WTC11 (cell line): ENCODE measurements at regions not wholly inside any gene's neighbourhood (a gene's known extent, or its start where the extent isn't known, plus 50 kb on each side); places are given as distances from the start of the nearest gene placed in this dataset.

Experiments
- CREB1 ChIP-seq: sonication (generic); formaldehyde crosslinking; IDR thresholded peaks from 2 replicates; pipeline ENCODE4 v1.8.0; 2023; ENCODE audit warnings: mild to moderate bottlenecking, missing genetic modification reagents
- NR1H2 ChIP-seq: sonication (generic); formaldehyde crosslinking; IDR thresholded peaks from 2 replicates; pipeline ENCODE4 v1.9.0; 2021; ENCODE audit warnings: mild to moderate bottlenecking, moderate library complexity, missing genetic modification reagents
- SMAD3 ChIP-seq: sonication (generic); formaldehyde crosslinking; IDR thresholded peaks from 2 replicates; pipeline ENCODE4 v1.8.0; 2022; ENCODE audit warnings: missing genetic modification reagents, mild to moderate bottlenecking, borderline replicate concordance
- ZNF219 ChIP-seq: sonication (generic); formaldehyde crosslinking; IDR thresholded peaks from 2 replicates; pipeline ENCODE4 v1.8.0; 2023; ENCODE audit warnings: missing genetic modification reagents, mild to moderate bottlenecking, borderline replicate concordance
- TF ChIP-seq, protein P1 (sequence below): fragments of 200-600 bp; IDR thresholded peaks from 2 replicates; pipeline ENCODE4 v1.8.0; 2022; ENCODE audit warnings: antibody characterized with exemption
- TF ChIP-seq, protein P2 (sequence below): sonication (generic); formaldehyde crosslinking; IDR thresholded peaks from 2 replicates; pipeline ENCODE4 v1.8.0; 2022; ENCODE audit warnings: mild to moderate bottlenecking, missing genetic modification reagents
- TF ChIP-seq, protein P3 (sequence below): sonication (generic); formaldehyde crosslinking; IDR thresholded peaks from 2 replicates; pipeline ENCODE4 v1.8.1; 2022; ENCODE audit warnings: missing genetic modification reagents, borderline replicate concordance
- TF ChIP-seq, protein P4 (sequence below): sonication (generic); formaldehyde crosslinking; IDR thresholded peaks from 2 replicates; pipeline ENCODE4 v1.8.0; 2023; ENCODE audit warnings: missing genetic modification reagents, mild to moderate bottlenecking, borderline replicate concordance
- TF ChIP-seq, protein P5 (sequence below): sonication (generic); formaldehyde crosslinking; IDR thresholded peaks from 2 replicates; pipeline ENCODE4 v1.8.1; 2023; ENCODE audit warnings: mild to moderate bottlenecking, missing genetic modification reagents, borderline replicate concordance

DNA sequence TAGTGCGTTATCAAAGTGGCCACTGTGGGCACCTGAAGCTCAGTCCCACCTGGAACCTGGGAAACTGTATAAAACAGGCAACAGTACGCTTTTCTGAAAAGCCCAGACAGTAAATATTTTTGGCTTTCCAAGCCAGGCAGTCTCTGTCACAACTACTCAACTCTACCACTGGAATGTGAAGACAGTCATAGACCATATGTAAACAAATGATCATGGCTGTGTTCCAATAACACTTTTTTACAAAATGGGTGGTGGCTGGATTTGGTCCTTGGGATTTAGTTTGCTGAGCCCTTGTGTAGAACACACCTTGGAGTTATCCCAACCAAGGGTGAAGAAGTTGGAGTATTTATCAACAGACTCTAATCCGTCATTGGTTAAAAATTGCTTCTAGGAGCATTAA is 259.9 kb downstream of the SKIDA1 start:
- TF ChIP-seq CREB1 (CRISPR knock-in tag) (no peak), NR1H2 (CRISPR knock-in tag) (no peak), SMAD3 (no peak), ZNF219 (CRISPR knock-in tag) (no peak)
- TF ChIP-seq, protein P1, sequence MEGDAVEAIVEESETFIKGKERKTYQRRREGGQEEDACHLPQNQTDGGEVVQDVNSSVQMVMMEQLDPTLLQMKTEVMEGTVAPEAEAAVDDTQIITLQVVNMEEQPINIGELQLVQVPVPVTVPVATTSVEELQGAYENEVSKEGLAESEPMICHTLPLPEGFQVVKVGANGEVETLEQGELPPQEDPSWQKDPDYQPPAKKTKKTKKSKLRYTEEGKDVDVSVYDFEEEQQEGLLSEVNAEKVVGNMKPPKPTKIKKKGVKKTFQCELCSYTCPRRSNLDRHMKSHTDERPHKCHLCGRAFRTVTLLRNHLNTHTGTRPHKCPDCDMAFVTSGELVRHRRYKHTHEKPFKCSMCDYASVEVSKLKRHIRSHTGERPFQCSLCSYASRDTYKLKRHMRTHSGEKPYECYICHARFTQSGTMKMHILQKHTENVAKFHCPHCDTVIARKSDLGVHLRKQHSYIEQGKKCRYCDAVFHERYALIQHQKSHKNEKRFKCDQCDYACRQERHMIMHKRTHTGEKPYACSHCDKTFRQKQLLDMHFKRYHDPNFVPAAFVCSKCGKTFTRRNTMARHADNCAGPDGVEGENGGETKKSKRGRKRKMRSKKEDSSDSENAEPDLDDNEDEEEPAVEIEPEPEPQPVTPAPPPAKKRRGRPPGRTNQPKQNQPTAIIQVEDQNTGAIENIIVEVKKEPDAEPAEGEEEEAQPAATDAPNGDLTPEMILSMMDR, result no peak
- TF ChIP-seq, protein P2, sequence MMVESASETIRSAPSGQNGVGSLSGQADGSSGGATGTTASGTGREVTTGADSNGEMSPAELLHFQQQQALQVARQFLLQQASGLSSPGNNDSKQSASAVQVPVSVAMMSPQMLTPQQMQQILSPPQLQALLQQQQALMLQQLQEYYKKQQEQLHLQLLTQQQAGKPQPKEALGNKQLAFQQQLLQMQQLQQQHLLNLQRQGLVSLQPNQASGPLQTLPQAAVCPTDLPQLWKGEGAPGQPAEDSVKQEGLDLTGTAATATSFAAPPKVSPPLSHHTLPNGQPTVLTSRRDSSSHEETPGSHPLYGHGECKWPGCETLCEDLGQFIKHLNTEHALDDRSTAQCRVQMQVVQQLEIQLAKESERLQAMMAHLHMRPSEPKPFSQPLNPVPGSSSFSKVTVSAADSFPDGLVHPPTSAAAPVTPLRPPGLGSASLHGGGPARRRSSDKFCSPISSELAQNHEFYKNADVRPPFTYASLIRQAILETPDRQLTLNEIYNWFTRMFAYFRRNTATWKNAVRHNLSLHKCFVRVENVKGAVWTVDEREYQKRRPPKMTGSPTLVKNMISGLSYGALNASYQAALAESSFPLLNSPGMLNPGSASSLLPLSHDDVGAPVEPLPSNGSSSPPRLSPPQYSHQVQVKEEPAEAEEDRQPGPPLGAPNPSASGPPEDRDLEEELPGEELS (CRISPR knock-in tag), result no peak
- TF ChIP-seq, protein P3, sequence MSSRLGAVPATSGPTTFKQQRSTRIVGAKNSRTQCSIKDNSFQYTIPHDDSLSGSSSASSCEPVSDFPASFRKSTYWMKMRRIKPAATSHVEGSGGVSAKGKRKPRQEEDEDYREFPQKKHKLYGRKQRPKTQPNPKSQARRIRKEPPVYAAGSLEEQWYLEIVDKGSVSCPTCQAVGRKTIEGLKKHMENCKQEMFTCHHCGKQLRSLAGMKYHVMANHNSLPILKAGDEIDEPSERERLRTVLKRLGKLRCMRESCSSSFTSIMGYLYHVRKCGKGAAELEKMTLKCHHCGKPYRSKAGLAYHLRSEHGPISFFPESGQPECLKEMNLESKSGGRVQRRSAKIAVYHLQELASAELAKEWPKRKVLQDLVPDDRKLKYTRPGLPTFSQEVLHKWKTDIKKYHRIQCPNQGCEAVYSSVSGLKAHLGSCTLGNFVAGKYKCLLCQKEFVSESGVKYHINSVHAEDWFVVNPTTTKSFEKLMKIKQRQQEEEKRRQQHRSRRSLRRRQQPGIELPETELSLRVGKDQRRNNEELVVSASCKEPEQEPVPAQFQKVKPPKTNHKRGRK (CRISPR knock-in tag), result no peak
- TF ChIP-seq, protein P4, sequence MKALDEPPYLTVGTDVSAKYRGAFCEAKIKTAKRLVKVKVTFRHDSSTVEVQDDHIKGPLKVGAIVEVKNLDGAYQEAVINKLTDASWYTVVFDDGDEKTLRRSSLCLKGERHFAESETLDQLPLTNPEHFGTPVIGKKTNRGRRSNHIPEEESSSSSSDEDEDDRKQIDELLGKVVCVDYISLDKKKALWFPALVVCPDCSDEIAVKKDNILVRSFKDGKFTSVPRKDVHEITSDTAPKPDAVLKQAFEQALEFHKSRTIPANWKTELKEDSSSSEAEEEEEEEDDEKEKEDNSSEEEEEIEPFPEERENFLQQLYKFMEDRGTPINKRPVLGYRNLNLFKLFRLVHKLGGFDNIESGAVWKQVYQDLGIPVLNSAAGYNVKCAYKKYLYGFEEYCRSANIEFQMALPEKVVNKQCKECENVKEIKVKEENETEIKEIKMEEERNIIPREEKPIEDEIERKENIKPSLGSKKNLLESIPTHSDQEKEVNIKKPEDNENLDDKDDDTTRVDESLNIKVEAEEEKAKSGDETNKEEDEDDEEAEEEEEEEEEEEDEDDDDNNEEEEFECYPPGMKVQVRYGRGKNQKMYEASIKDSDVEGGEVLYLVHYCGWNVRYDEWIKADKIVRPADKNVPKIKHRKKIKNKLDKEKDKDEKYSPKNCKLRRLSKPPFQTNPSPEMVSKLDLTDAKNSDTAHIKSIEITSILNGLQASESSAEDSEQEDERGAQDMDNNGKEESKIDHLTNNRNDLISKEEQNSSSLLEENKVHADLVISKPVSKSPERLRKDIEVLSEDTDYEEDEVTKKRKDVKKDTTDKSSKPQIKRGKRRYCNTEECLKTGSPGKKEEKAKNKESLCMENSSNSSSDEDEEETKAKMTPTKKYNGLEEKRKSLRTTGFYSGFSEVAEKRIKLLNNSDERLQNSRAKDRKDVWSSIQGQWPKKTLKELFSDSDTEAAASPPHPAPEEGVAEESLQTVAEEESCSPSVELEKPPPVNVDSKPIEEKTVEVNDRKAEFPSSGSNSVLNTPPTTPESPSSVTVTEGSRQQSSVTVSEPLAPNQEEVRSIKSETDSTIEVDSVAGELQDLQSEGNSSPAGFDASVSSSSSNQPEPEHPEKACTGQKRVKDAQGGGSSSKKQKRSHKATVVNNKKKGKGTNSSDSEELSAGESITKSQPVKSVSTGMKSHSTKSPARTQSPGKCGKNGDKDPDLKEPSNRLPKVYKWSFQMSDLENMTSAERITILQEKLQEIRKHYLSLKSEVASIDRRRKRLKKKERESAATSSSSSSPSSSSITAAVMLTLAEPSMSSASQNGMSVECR (CRISPR knock-in tag), result no peak
- TF ChIP-seq, protein P5, sequence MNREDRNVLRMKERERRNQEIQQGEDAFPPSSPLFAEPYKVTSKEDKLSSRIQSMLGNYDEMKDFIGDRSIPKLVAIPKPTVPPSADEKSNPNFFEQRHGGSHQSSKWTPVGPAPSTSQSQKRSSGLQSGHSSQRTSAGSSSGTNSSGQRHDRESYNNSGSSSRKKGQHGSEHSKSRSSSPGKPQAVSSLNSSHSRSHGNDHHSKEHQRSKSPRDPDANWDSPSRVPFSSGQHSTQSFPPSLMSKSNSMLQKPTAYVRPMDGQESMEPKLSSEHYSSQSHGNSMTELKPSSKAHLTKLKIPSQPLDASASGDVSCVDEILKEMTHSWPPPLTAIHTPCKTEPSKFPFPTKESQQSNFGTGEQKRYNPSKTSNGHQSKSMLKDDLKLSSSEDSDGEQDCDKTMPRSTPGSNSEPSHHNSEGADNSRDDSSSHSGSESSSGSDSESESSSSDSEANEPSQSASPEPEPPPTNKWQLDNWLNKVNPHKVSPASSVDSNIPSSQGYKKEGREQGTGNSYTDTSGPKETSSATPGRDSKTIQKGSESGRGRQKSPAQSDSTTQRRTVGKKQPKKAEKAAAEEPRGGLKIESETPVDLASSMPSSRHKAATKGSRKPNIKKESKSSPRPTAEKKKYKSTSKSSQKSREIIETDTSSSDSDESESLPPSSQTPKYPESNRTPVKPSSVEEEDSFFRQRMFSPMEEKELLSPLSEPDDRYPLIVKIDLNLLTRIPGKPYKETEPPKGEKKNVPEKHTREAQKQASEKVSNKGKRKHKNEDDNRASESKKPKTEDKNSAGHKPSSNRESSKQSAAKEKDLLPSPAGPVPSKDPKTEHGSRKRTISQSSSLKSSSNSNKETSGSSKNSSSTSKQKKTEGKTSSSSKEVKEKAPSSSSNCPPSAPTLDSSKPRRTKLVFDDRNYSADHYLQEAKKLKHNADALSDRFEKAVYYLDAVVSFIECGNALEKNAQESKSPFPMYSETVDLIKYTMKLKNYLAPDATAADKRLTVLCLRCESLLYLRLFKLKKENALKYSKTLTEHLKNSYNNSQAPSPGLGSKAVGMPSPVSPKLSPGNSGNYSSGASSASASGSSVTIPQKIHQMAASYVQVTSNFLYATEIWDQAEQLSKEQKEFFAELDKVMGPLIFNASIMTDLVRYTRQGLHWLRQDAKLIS (CRISPR knock-in tag), result no peak
